H1 (cell line): ENCODE measurements at regions not wholly inside any gene's neighbourhood (a gene's known extent, or its start where the extent isn't known, plus 50 kb on each side); places are given as distances from the start of the nearest gene placed in this dataset.

Experiments
- CTCF ChIA-PET: fragments of 300-600 bp; sonication (Branson Sonifier 250); formaldehyde crosslinking; loops from one replicate; lab custom pipeline; 2021; ENCODE audit not compliant: partially characterized antibody; lab: Charles Lee
- POLR2A ChIA-PET: fragments of 300-600 bp; sonication (Branson Sonifier 250); formaldehyde crosslinking; loops from one replicate; lab custom pipeline; 2021; ENCODE audit warnings: inconsistent platforms; ENCODE audit not compliant: partially characterized antibody; lab: Charles Lee
- DNase-seq, 2 experiments: peaks; one replicate each; pipeline versions ENCODE4 v3.0.0 to v3.0.0-alpha.2; 2010 to 2022; ENCODE audit warnings: low spot score in 2 of 2, low read depth in 1 of 2, mixed read lengths in 1 of 2
- FAIRE-seq: peaks from 2 replicates; lab custom pipeline; 2011; peaks lifted over from hg19 to GRCh38; lab: Jason Lieb, UNC
- H2AFZ ChIP-seq: 2 replicates; pipeline ENCODE4 v1.8.1; 2012; ENCODE audit warnings: low read length, inconsistent platforms
- H2AK5ac ChIP-seq: 2 replicates; pipeline ENCODE4 v1.6.1; 2013; ENCODE audit warnings: low read depth, low read length
- H2BK120ac ChIP-seq: replicated peaks from 2 replicates; pipeline ENCODE3; 2013; ENCODE audit warnings: low read depth, low read length, inconsistent platforms
- H2BK12ac ChIP-seq: 2 replicates; pipeline ENCODE4 v1.6.1; 2013; ENCODE audit warnings: low read depth, low read length
- H2BK15ac ChIP-seq: 2 replicates; pipeline ENCODE4 v1.6.1; 2013; ENCODE audit warnings: low read length
- H2BK20ac ChIP-seq: 2 replicates; pipeline ENCODE4 v1.6.1; 2013; ENCODE audit warnings: low read length
- H2BK5ac ChIP-seq: 2 replicates; pipeline ENCODE4 v1.6.1; 2013; ENCODE audit warnings: low read depth, low read length
- H3K14ac ChIP-seq: 2 replicates; pipeline ENCODE4 v1.6.1; 2013; ENCODE audit warnings: inconsistent platforms; ENCODE audit not compliant: insufficient read length
- H3K18ac ChIP-seq: 2 replicates; pipeline ENCODE4 v1.6.1; 2013; ENCODE audit warnings: low read length; ENCODE audit errors: extremely low read depth
- H3K23ac ChIP-seq: 2 replicates; pipeline ENCODE4 v1.6.1; 2013; ENCODE audit warnings: inconsistent platforms; ENCODE audit not compliant: insufficient read length
- H3K23me2 ChIP-seq: 2 replicates; pipeline ENCODE4 v1.6.1; 2013; ENCODE audit warnings: low read depth, low read length
- H3K27ac ChIP-seq: 2 replicates; pipeline ENCODE4 v1.6.1; 2011; ENCODE audit warnings: low read depth, low read length, inconsistent platforms
- H3K27me3 ChIP-seq, 4 experiments: replicated peaks in 1 of 4; 1 replicate in 1 of 4; 2 replicates in 3 of 4; pipeline versions ENCODE4 v1.6.1 to v1.8.1; 2011 to 2013; ENCODE audit warnings: low read length in 3 of 4, mild to moderate bottlenecking in 3 of 4, inconsistent platforms in 2 of 4, mixed read lengths in 2 of 4, moderate library complexity in 1 of 4; ENCODE audit not compliant: control insufficient read depth in 3 of 4, insufficient read depth in 3 of 4; ENCODE audit errors: extremely low read depth in 1 of 4
- H3K36me3 ChIP-seq, 4 experiments: 2 replicates each; pipeline versions ENCODE4 v1.6.1 to v1.8.1; 2011 to 2013; ENCODE audit warnings: mild to moderate bottlenecking in 4 of 4, low read length in 3 of 4, moderate library complexity in 2 of 4, control low read depth in 1 of 4, inconsistent platforms in 1 of 4; ENCODE audit not compliant: insufficient read depth in 4 of 4, control insufficient read depth in 2 of 4
- H3K4ac ChIP-seq: replicated peaks from 2 replicates; pipeline ENCODE3; 2013; ENCODE audit warnings: low read length, low read depth, mixed read lengths, inconsistent platforms; ENCODE audit not compliant: insufficient read length
- H3K4me1 ChIP-seq, 4 experiments: replicated peaks in 1 of 4; 1 replicate in 1 of 4; 2 replicates in 3 of 4; pipeline versions ENCODE4 v1.6.1 to v1.8.1; 2011 to 2013; ENCODE audit warnings: low read length in 3 of 4, inconsistent platforms in 2 of 4, mixed read lengths in 1 of 4; ENCODE audit not compliant: insufficient read depth in 4 of 4, control insufficient read depth in 3 of 4
- H3K4me2 ChIP-seq, 2 experiments: 2 replicates each; pipeline versions ENCODE4 v1.6.1 to v1.8.1; 2011 to 2013; ENCODE audit warnings: low read depth in 2 of 2, low read length in 2 of 2, control low read depth in 1 of 2, inconsistent platforms in 1 of 2, mild to moderate bottlenecking in 1 of 2; ENCODE audit not compliant: insufficient read depth in 1 of 2
- H3K4me3 ChIP-seq, 4 experiments: fragments of 200-600, 300-600 bp in 1 of 4; sonication (generic), shearing (Covaris generic), sonication (Bioruptor Twin) in 1 of 4; 2 replicates each; pipeline versions ENCODE4 v1.5.1 to v1.8.1; 2011 to 2016; ENCODE audit warnings: low read length in 4 of 4, low read depth in 3 of 4, control low read depth in 2 of 4, inconsistent platforms in 2 of 4, mild to moderate bottlenecking in 2 of 4, mixed read lengths in 1 of 4, moderate library complexity in 1 of 4; ENCODE audit not compliant: insufficient read depth in 2 of 4; ENCODE audit errors: extremely low read depth in 1 of 4
- H3K56ac ChIP-seq: replicated peaks from 2 replicates; pipeline ENCODE3; 2013; ENCODE audit warnings: low read depth, mild to moderate bottlenecking, mixed read lengths, low read length, inconsistent platforms; ENCODE audit not compliant: insufficient read length
- H3K79me1 ChIP-seq: 2 replicates; pipeline ENCODE4 v1.6.1; 2013; ENCODE audit warnings: low read depth, low read length, control low read depth
- H3K79me2 ChIP-seq, 2 experiments: 2 replicates each; pipeline versions ENCODE4 v1.6.1 to v1.8.1; 2012 to 2013; ENCODE audit warnings: low read length in 2 of 2, mild to moderate bottlenecking in 2 of 2, inconsistent platforms in 1 of 2; ENCODE audit not compliant: insufficient read depth in 2 of 2, control insufficient read depth in 1 of 2
- H3K9ac ChIP-seq, 4 experiments: replicated peaks in 1 of 4; 1 replicate in 1 of 4; 2 replicates in 3 of 4; pipeline versions ENCODE4 v1.6.1 to v1.8.1; 2011 to 2013; ENCODE audit warnings: low read depth in 3 of 4, low read length in 3 of 4, control low read depth in 2 of 4, mild to moderate bottlenecking in 2 of 4, moderate library complexity in 2 of 4, inconsistent platforms in 1 of 4; ENCODE audit errors: extremely low read depth in 1 of 4
- H3K9me3 ChIP-seq, 2 experiments: 2 replicates each; pipeline versions ENCODE4 v1.6.1 to v1.8.1; 2012 to 2013; ENCODE audit warnings: mild to moderate bottlenecking in 2 of 2, moderate library complexity in 2 of 2, control low read depth in 1 of 2, inconsistent platforms in 1 of 2, low read depth in 1 of 2, low read length in 1 of 2, mixed read lengths in 1 of 2; ENCODE audit not compliant: insufficient read depth in 2 of 2
- H4K20me1 ChIP-seq, 2 experiments: replicated peaks in 1 of 2; 2 replicates each; pipeline versions ENCODE3 to v1.8.1; 2011 to 2013; ENCODE audit warnings: inconsistent platforms in 2 of 2, low read length in 2 of 2, mild to moderate bottlenecking in 1 of 2; ENCODE audit not compliant: insufficient read depth in 2 of 2, control insufficient read depth in 1 of 2
- H4K5ac ChIP-seq: 2 replicates; pipeline ENCODE4 v1.6.1; 2013; ENCODE audit warnings: low read length, low read depth, mixed read lengths, inconsistent platforms; ENCODE audit not compliant: insufficient read length
- H4K8ac ChIP-seq: 2 replicates; pipeline ENCODE4 v1.8.0; 2013; ENCODE audit warnings: mild to moderate bottlenecking, moderate library complexity, low read length, inconsistent platforms; ENCODE audit not compliant: insufficient read depth; ENCODE audit errors: extremely low read depth
- H4K91ac ChIP-seq: replicated peaks from 2 replicates; pipeline ENCODE3; 2013; ENCODE audit warnings: low read length, mixed read lengths, inconsistent platforms; ENCODE audit not compliant: insufficient read length
- CEBPB ChIP-seq: IDR thresholded peaks from 2 replicates; pipeline ENCODE4 v1.6.1; 2012; ENCODE audit warnings: low read depth, low read length
- FOSL1 ChIP-seq: IDR thresholded peaks from 2 replicates; pipeline ENCODE4 v1.6.1; 2011; ENCODE audit warnings: mild to moderate bottlenecking, low read depth, low read length, moderate library complexity; ENCODE audit not compliant: insufficient read depth
- JUND ChIP-seq: IDR thresholded peaks from 2 replicates; pipeline ENCODE4 v1.6.1; 2011; ENCODE audit warnings: mild to moderate bottlenecking, improper control_type of control experiment, low read length
- KDM1A ChIP-seq: fragments of 200-600, 300-600 bp; sonication (generic); IDR thresholded peaks from 2 replicates; pipeline ENCODE4 v1.7.1; 2016; ENCODE audit warnings: mild to moderate bottlenecking, low read length, borderline replicate concordance
- MAFK ChIP-seq: IDR thresholded peaks from 2 replicates; pipeline ENCODE4 v1.6.1; 2012; ENCODE audit warnings: low read depth, mild to moderate bottlenecking, improper control_type of control experiment, low read length
- NANOG ChIP-seq: IDR thresholded peaks from 2 replicates; pipeline ENCODE4 v1.6.1; 2011; ENCODE audit warnings: low read length, low read depth, mild to moderate bottlenecking, inconsistent platforms; ENCODE audit not compliant: insufficient read depth, poor library complexity, severe bottlenecking
- PHF8 ChIP-seq: fragments of 200-600 bp; sonication (generic); conservative IDR thresholded peaks from 2 replicates; pipeline ENCODE4 v1.7.1; 2012; ENCODE audit warnings: low read depth, mild to moderate bottlenecking, inconsistent platforms, low read length, moderate library complexity
- SP2 ChIP-seq: IDR thresholded peaks from 2 replicates; pipeline ENCODE4 v1.6.1; 2012; ENCODE audit warnings: mild to moderate bottlenecking, low read length, inconsistent platforms
- SP4 ChIP-seq: IDR thresholded peaks from 2 replicates; pipeline ENCODE4 v1.6.1; 2012; ENCODE audit warnings: low read length, inconsistent platforms
- TAF7 ChIP-seq: optimal IDR thresholded peaks from 2 replicates; pipeline ENCODE3; 2011; ENCODE audit warnings: low read depth, mild to moderate bottlenecking, inconsistent platforms, low read length, moderate library complexity, borderline replicate concordance
- USF2 ChIP-seq: IDR thresholded peaks from 2 replicates; pipeline ENCODE4 v1.6.1; 2011; ENCODE audit warnings: low read length, improper control_type of control experiment
- WGBS, 2 experiments: shearing (Covaris generic) in 1 of 2; methylation state at CpG; one replicate each; pipeline versions ENCODE4 v1.1.6 to v1.1.7; 2013 to 2015; ENCODE audit warnings: low lambda C conversion rate in 2 of 2, mixed read lengths in 2 of 2, inconsistent platforms in 1 of 2, low coverage in 1 of 2, missing lambda C conversion rate in 1 of 2; ENCODE audit not compliant: insufficient replicate concordance in 2 of 2, insufficient coverage in 1 of 2, insufficient read length in 1 of 2; ENCODE audit errors: extremely low coverage in 1 of 2, missing lambda C conversion rate in 1 of 2; 5-methylcytosine and 5-hydroxymethylcytosine counted together

GRCh38 chr14:41389355-41389754 lies 217.3 kb upstream of the LRFN5 start:
- no peak overlapping the region for H3K4ac ChIP-seq
- no peak overlapping the region for H2BK5ac ChIP-seq
- no peak overlapping the region for H3K27ac ChIP-seq
- no peak overlapping the region for H3K4me2 ChIP-seq
- H4K5ac ChIP-seq: no peak overlapping the region
- no peaks in the 10 kb centered on the region for H3K36me3 ChIP-seq
- WGBS, 2 experiments: 96% methylated on average over 1 of the region's 1 CpG; no CpG with 5 or more reads in 1 of the 2 experiments
- no peaks in the 10 kb centered on the region for H3K23me2 ChIP-seq
- H2AFZ ChIP-seq: no peak overlapping the region
- H4K20me1 ChIP-seq: no peaks in the 10 kb centered on the region
- no peak overlapping the region for H2BK12ac ChIP-seq
- ChIA-PET CTCF (interaction anchor here (1.5 kb wide), 1 partner anchor 8 kb away, joined by 4 read pairs; no protein-coding TSS in a partner anchor), POLR2A (no interaction called here)
- no peak overlapping the region for H4K91ac ChIP-seq
- no peak for DNase-seq
- no peaks in the 10 kb centered on the region for H3K79me1 ChIP-seq
- FAIRE-seq: no peak
- H3K18ac ChIP-seq: no peak overlapping the region
- H3K4me3 ChIP-seq: no peak overlapping the region
- H3K14ac ChIP-seq: no peak overlapping the region
- H2BK120ac ChIP-seq: no peak overlapping the region
- H3K4me1 ChIP-seq: no peaks in the 10 kb centered on the region
- no peaks in the 10 kb centered on the region for H3K79me2 ChIP-seq
- no peak overlapping the region for H4K8ac ChIP-seq
- no peaks in the 10 kb centered on the region for H3K27me3 ChIP-seq
- H3K23ac ChIP-seq: no peak overlapping the region
- H3K9ac ChIP-seq: no peak overlapping the region
- no peak overlapping the region for H2AK5ac ChIP-seq
- H2BK15ac ChIP-seq: no peak overlapping the region
- no peaks in the 10 kb centered on the region for H3K9me3 ChIP-seq
- H3K56ac ChIP-seq: no peak overlapping the region
- H2BK20ac ChIP-seq: no peak overlapping the region
- TF ChIP-seq USF2 (no peak), KDM1A (no peak), MAFK (no peak), TAF7 (no peak), SP4 (no peak), JUND (no peak), SP2 (no peak), CEBPB (no peak), PHF8 (no peak), FOSL1 (no peak), NANOG (no peak)
